ENCODE measurements at regions not wholly inside any gene's neighbourhood (a gene's known extent, or its start where the extent isn't known, plus 50 kb on each side); places are given as distances from the start of the nearest gene placed in this dataset.
"Not testable (repeated sequence)": the region's sequence is repeated elsewhere in the genome, so short reads cannot be mapped to it uniquely, and the experiment has no call there.

GRCh38 chr1:220962031-220962751 lies 82.9 kb downstream of the HLX start:
- Histone ChIP-seq H3K4me1 (ENCODE audit: control insufficient read depth in 2 of 2, insufficient read depth in 2 of 2, low read length in 2 of 2) (no peaks in the 10 kb centered on the region), H3K9ac (ENCODE audit: low read depth in 1 of 2, low read length in 2 of 2) (no peak overlapping the region), H3K4me3 (ENCODE audit: low read length in 2 of 2) (no peak overlapping the region), H3K9me3 (ENCODE audit: control insufficient read depth in 2 of 2, low read length in 2 of 2) (no peaks in the 10 kb centered on the region), H3K27me3 (ENCODE audit: control insufficient read depth in 2 of 2, insufficient read depth in 2 of 2, low read length in 2 of 2) (no peaks in the 10 kb centered on the region), H3K27ac (ENCODE audit: low read depth in 2 of 2, low read length in 2 of 2) (no peak overlapping the region), H3K36me3 (ENCODE audit: control insufficient read depth in 2 of 2, insufficient read depth in 2 of 2, low read length in 2 of 2) (no peaks in the 10 kb centered on the region)

GRCh38 chr1:220966041-220966440 lies 86.8 kb downstream of the HLX start:
- H3K4me3 ChIP-seq (ENCODE audit: low read length in 2 of 2): no peak overlapping the region
- no peaks in the 10 kb centered on the region for H3K36me3 ChIP-seq (ENCODE audit: control insufficient read depth in 2 of 2, insufficient read depth in 2 of 2, low read length in 2 of 2)
- no peak overlapping the region for H3K27ac ChIP-seq (ENCODE audit: low read depth in 2 of 2, low read length in 2 of 2)
- H3K9ac ChIP-seq (ENCODE audit: low read depth in 1 of 2, low read length in 2 of 2): no peak overlapping the region
- H3K27me3 ChIP-seq (ENCODE audit: control insufficient read depth in 2 of 2, insufficient read depth in 2 of 2, low read length in 2 of 2): no peaks in the 10 kb centered on the region
- H3K9me3 ChIP-seq (ENCODE audit: control insufficient read depth in 2 of 2, low read length in 2 of 2): peaks cover 0 to 2% of the 10 kb centered on the region in 2 donors
- H3K4me1 ChIP-seq (ENCODE audit: control insufficient read depth in 2 of 2, insufficient read depth in 2 of 2, low read length in 2 of 2): no peaks in the 10 kb centered on the region

GRCh38 chr1:220966473-220966872 lies 87.2 kb downstream of the HLX start:
- H3K4me3 ChIP-seq (ENCODE audit: low read length in 2 of 2): no peak overlapping the region
- no peaks in the 10 kb centered on the region for H3K27me3 ChIP-seq (ENCODE audit: control insufficient read depth in 2 of 2, insufficient read depth in 2 of 2, low read length in 2 of 2)
- H3K36me3 ChIP-seq (ENCODE audit: control insufficient read depth in 2 of 2, insufficient read depth in 2 of 2, low read length in 2 of 2): no peaks in the 10 kb centered on the region
- H3K27ac ChIP-seq (ENCODE audit: low read depth in 2 of 2, low read length in 2 of 2): no peak overlapping the region
- no peaks in the 10 kb centered on the region for H3K4me1 ChIP-seq (ENCODE audit: control insufficient read depth in 2 of 2, insufficient read depth in 2 of 2, low read length in 2 of 2)
- no peak overlapping the region for H3K9ac ChIP-seq (ENCODE audit: low read depth in 1 of 2, low read length in 2 of 2)
- peaks cover 0 to 2% of the 10 kb centered on the region in 2 donors for H3K9me3 ChIP-seq (ENCODE audit: control insufficient read depth in 2 of 2, low read length in 2 of 2)

- no peak overlapping the region for H3K9ac ChIP-seq (ENCODE audit: low read depth in 1 of 2, low read length in 2 of 2)
- no peak overlapping the region for H3K27ac ChIP-seq (ENCODE audit: low read depth in 2 of 2, low read length in 2 of 2)
- no peaks in the 10 kb centered on the region for H3K36me3 ChIP-seq (ENCODE audit: control insufficient read depth in 2 of 2, insufficient read depth in 2 of 2, low read length in 2 of 2)
- no peak overlapping the region for H3K4me3 ChIP-seq (ENCODE audit: low read length in 2 of 2)
- H3K4me1 ChIP-seq (ENCODE audit: control insufficient read depth in 2 of 2, insufficient read depth in 2 of 2, low read length in 2 of 2): no peaks in the 10 kb centered on the region
- H3K9me3 ChIP-seq (ENCODE audit: control insufficient read depth in 2 of 2, low read length in 2 of 2): peaks cover 0 to 2% of the 10 kb centered on the region in 2 donors
- H3K27me3 ChIP-seq (ENCODE audit: control insufficient read depth in 2 of 2, insufficient read depth in 2 of 2, low read length in 2 of 2): no peaks in the 10 kb centered on the region
Observed at GRCh38 chr1:220966881-220967611, 87.8 kb downstream of the HLX start.

GRCh38 chr1:220967911-220968310 lies 88.7 kb downstream of the HLX start:
- Histone ChIP-seq H3K36me3 (ENCODE audit: control insufficient read depth in 2 of 2, insufficient read depth in 2 of 2, low read length in 2 of 2) (no peaks in the 10 kb centered on the region), H3K9ac (ENCODE audit: low read depth in 1 of 2, low read length in 2 of 2) (no peak overlapping the region), H3K9me3 (ENCODE audit: control insufficient read depth in 2 of 2, low read length in 2 of 2) (peaks cover 0 to 2% of the 10 kb centered on the region in 2 donors), H3K4me1 (ENCODE audit: control insufficient read depth in 2 of 2, insufficient read depth in 2 of 2, low read length in 2 of 2) (no peaks in the 10 kb centered on the region), H3K27ac (ENCODE audit: low read depth in 2 of 2, low read length in 2 of 2) (no peak overlapping the region), H3K27me3 (ENCODE audit: control insufficient read depth in 2 of 2, insufficient read depth in 2 of 2, low read length in 2 of 2) (no peaks in the 10 kb centered on the region), H3K4me3 (ENCODE audit: low read length in 2 of 2) (no peak overlapping the region)

GRCh38 chr1:220969281-220969680 lies 90.0 kb downstream of the HLX start:
- H3K36me3 ChIP-seq (ENCODE audit: control insufficient read depth in 2 of 2, insufficient read depth in 2 of 2, low read length in 2 of 2): not testable (repeated sequence)

GRCh38 chr1:220970311-220970710 lies 91.1 kb downstream of the HLX start:
- H3K27ac ChIP-seq (ENCODE audit: low read depth in 2 of 2, low read length in 2 of 2): no peak overlapping the region
- H3K9me3 ChIP-seq (ENCODE audit: control insufficient read depth in 2 of 2, low read length in 2 of 2): peaks cover 0 to 2% of the 10 kb centered on the region in 2 donors
- no peak overlapping the region for H3K9ac ChIP-seq (ENCODE audit: low read depth in 1 of 2, low read length in 2 of 2)
- H3K4me3 ChIP-seq (ENCODE audit: low read length in 2 of 2): no peak overlapping the region
- no peaks in the 10 kb centered on the region for H3K27me3 ChIP-seq (ENCODE audit: control insufficient read depth in 2 of 2, insufficient read depth in 2 of 2, low read length in 2 of 2)
- H3K36me3 ChIP-seq (ENCODE audit: control insufficient read depth in 2 of 2, insufficient read depth in 2 of 2, low read length in 2 of 2): no peaks in the 10 kb centered on the region
- H3K4me1 ChIP-seq (ENCODE audit: control insufficient read depth in 2 of 2, insufficient read depth in 2 of 2, low read length in 2 of 2): no peaks in the 10 kb centered on the region

More at GRCh38 chr1:220969281-220969680, 90.0 kb downstream of the HLX start:
- H3K27ac ChIP-seq (ENCODE audit: low read depth in 2 of 2, low read length in 2 of 2); H3K27me3 ChIP-seq (ENCODE audit: control insufficient read depth in 2 of 2, insufficient read depth in 2 of 2, low read length in 2 of 2); H3K4me3 ChIP-seq (ENCODE audit: low read length in 2 of 2); H3K9ac ChIP-seq (ENCODE audit: low read depth in 1 of 2, low read length in 2 of 2); H3K4me1 ChIP-seq (ENCODE audit: control insufficient read depth in 2 of 2, insufficient read depth in 2 of 2, low read length in 2 of 2); H3K9me3 ChIP-seq (ENCODE audit: control insufficient read depth in 2 of 2, low read length in 2 of 2): not testable (repeated sequence)

- Histone ChIP-seq H3K4me1 (ENCODE audit: control insufficient read depth in 2 of 2, insufficient read depth in 2 of 2, low read length in 2 of 2) (no peaks in the 10 kb centered on the region), H3K9ac (ENCODE audit: low read depth in 1 of 2, low read length in 2 of 2) (no peak overlapping the region), H3K27me3 (ENCODE audit: control insufficient read depth in 2 of 2, insufficient read depth in 2 of 2, low read length in 2 of 2) (no peaks in the 10 kb centered on the region), H3K27ac (ENCODE audit: low read depth in 2 of 2, low read length in 2 of 2) (no peak overlapping the region), H3K9me3 (ENCODE audit: control insufficient read depth in 2 of 2, low read length in 2 of 2) (peaks cover 0 to 2% of the 10 kb centered on the region in 2 donors), H3K4me3 (ENCODE audit: low read length in 2 of 2) (no peak overlapping the region), H3K36me3 (ENCODE audit: control insufficient read depth in 2 of 2, insufficient read depth in 2 of 2, low read length in 2 of 2) (no peaks in the 10 kb centered on the region)
Observed at GRCh38 chr1:220971221-220971620, 92.0 kb downstream of the HLX start.

- H3K9ac ChIP-seq (ENCODE audit: low read depth in 1 of 2, low read length in 2 of 2): no peak overlapping the region
- H3K27me3 ChIP-seq (ENCODE audit: control insufficient read depth in 2 of 2, insufficient read depth in 2 of 2, low read length in 2 of 2): no peaks in the 10 kb centered on the region
- no peaks in the 10 kb centered on the region for H3K36me3 ChIP-seq (ENCODE audit: control insufficient read depth in 2 of 2, insufficient read depth in 2 of 2, low read length in 2 of 2)
- H3K4me3 ChIP-seq (ENCODE audit: low read length in 2 of 2): no peak overlapping the region
- no peaks in the 10 kb centered on the region for H3K4me1 ChIP-seq (ENCODE audit: control insufficient read depth in 2 of 2, insufficient read depth in 2 of 2, low read length in 2 of 2)
- no peak overlapping the region for H3K27ac ChIP-seq (ENCODE audit: low read depth in 2 of 2, low read length in 2 of 2)
- peaks cover 0 to 2% of the 10 kb centered on the region in 2 donors for H3K9me3 ChIP-seq (ENCODE audit: control insufficient read depth in 2 of 2, low read length in 2 of 2)
Observed at GRCh38 chr1:220974431-220974830, 95.2 kb downstream of the HLX start.

- no peaks in the 10 kb centered on the region for H3K4me1 ChIP-seq (ENCODE audit: control insufficient read depth in 2 of 2, insufficient read depth in 2 of 2, low read length in 2 of 2)
- H3K36me3 ChIP-seq (ENCODE audit: control insufficient read depth in 2 of 2, insufficient read depth in 2 of 2, low read length in 2 of 2): no peaks in the 10 kb centered on the region
- no peak overlapping the region for H3K4me3 ChIP-seq (ENCODE audit: low read length in 2 of 2)
- H3K9me3 ChIP-seq (ENCODE audit: control insufficient read depth in 2 of 2, low read length in 2 of 2): no peaks in the 10 kb centered on the region
- no peak overlapping the region for H3K27ac ChIP-seq (ENCODE audit: low read depth in 2 of 2, low read length in 2 of 2)
- no peak overlapping the region for H3K9ac ChIP-seq (ENCODE audit: low read depth in 1 of 2, low read length in 2 of 2)
- no peaks in the 10 kb centered on the region for H3K27me3 ChIP-seq (ENCODE audit: control insufficient read depth in 2 of 2, insufficient read depth in 2 of 2, low read length in 2 of 2)
Observed at GRCh38 chr1:220976390-220976789, 97.1 kb downstream of the HLX start.
